B cell (primary cell): ENCODE measurements at regions not wholly inside any gene's neighbourhood (a gene's known extent, or its start where the extent isn't known, plus 50 kb on each side); places are given as distances from the start of the nearest gene placed in this dataset.

Experiments used
- ATAC-seq: fragments of 200-7000 bp; cut with Tn5 transposase; one replicate; pipeline ENCODE4 v1.10.0; 2021; ENCODE audit warnings: low read depth, mild to moderate bottlenecking, moderate number of reproducible peaks, moderate library complexity
- CTCF ChIA-PET: fragments of 350-600 bp; sonication (Branson Sonifier 250); formaldehyde crosslinking; loops from one replicate; lab custom pipeline; 2021; ENCODE audit warnings: antibody characterized with exemption, inconsistent platforms; lab: Charles Lee
- POLR2A ChIA-PET: fragments of 350-600 bp; sonication (Branson Sonifier 250); formaldehyde crosslinking; loops from one replicate; lab custom pipeline; 2021; ENCODE audit warnings: antibody characterized with exemption; lab: Charles Lee
- DNase-seq: peaks from one replicate; pipeline ENCODE4 v3.0.0; 2013
- H2AFZ ChIP-seq: 2 replicates; pipeline ENCODE4 v1.6.1; 2012; ENCODE audit warnings: mild to moderate bottlenecking, low read depth, low read length; ENCODE audit not compliant: insufficient read depth, poor library complexity, severe bottlenecking
- H3K27ac ChIP-seq, 2 donors: 1 replicate in 1 of 2; 2 replicates in 1 of 2; pipeline ENCODE4 v1.5.1; 2012 to 2013; ENCODE audit warnings: low read length in 2 of 2, mild to moderate bottlenecking in 2 of 2, moderate library complexity in 1 of 2
- H3K27me3 ChIP-seq, 4 experiments: fragments of 200-600 bp in 1 of 4; sonication (generic) in 1 of 4; replicated peaks in 1 of 4; 1 replicate in 2 of 4; 2 replicates in 2 of 4; pipeline versions ENCODE4 v1.6.1 to v1.7.0; 2013 to 2016; ENCODE audit warnings: low read length in 3 of 4, mild to moderate bottlenecking in 2 of 4, mixed read lengths in 1 of 4, moderate library complexity in 1 of 4; ENCODE audit not compliant: insufficient read depth in 4 of 4, control insufficient read depth in 3 of 4; ENCODE audit errors: control extremely low read depth in 1 of 4
- H3K36me3 ChIP-seq, 2 experiments: replicated peaks in 1 of 2; 1 replicate in 1 of 2; 2 replicates in 1 of 2; pipeline versions ENCODE4 v1.6.1 to v1.7.1; 2013; ENCODE audit warnings: low read length in 1 of 2; ENCODE audit not compliant: insufficient read depth in 2 of 2, control insufficient read depth in 1 of 2; ENCODE audit errors: control extremely low read depth in 1 of 2, extremely low read depth in 1 of 2
- H3K4me1 ChIP-seq, 2 donors: fragments of 200-600 bp in 1 of 2; sonication (generic) in 1 of 2; 1 replicate in 1 of 2; 2 replicates in 1 of 2; pipeline versions ENCODE4 v1.5.1 to v1.6.1; 2013 to 2017; ENCODE audit warnings: low read length in 2 of 2; ENCODE audit not compliant: control insufficient read depth in 2 of 2, insufficient read depth in 2 of 2
- H3K4me2 ChIP-seq: replicated peaks from 2 replicates; pipeline ENCODE3; 2012; ENCODE audit warnings: mild to moderate bottlenecking, low read depth, low read length; ENCODE audit not compliant: poor library complexity, severe bottlenecking
- H3K4me3 ChIP-seq, 5 experiments: fragments of 200-600 bp in 1 of 5; sonication (generic) in 1 of 5; 1 replicate in 3 of 5; 2 replicates in 2 of 5; pipeline versions ENCODE4 v1.5.1 to v1.7.0; 2011 to 2016; ENCODE audit warnings: low read length in 4 of 5, mild to moderate bottlenecking in 4 of 5, low read depth in 2 of 5, control low read depth in 1 of 5, moderate library complexity in 1 of 5; ENCODE audit not compliant: insufficient read depth in 1 of 5; ENCODE audit errors: control extremely low read depth in 1 of 5, extremely low read depth in 1 of 5
- H3K79me2 ChIP-seq: fragments of 200-600 bp; sonication (generic); one replicate; pipeline ENCODE4 v1.6.0; 2016; ENCODE audit warnings: low read length; ENCODE audit not compliant: control insufficient read depth, insufficient read depth
- H3K9ac ChIP-seq: fragments of 200-600 bp; sonication (generic); 2 replicates; pipeline ENCODE4 v1.6.1; 2017; ENCODE audit warnings: mild to moderate bottlenecking, low read length, moderate library complexity
- H3K9me3 ChIP-seq, 3 donors: one replicate each; pipeline versions ENCODE4 v1.6.1 to v1.7.1; 2013; ENCODE audit warnings: low read length in 2 of 3; ENCODE audit not compliant: control insufficient read depth in 2 of 3, insufficient read depth in 1 of 3; ENCODE audit errors: control extremely low read depth in 1 of 3
- H4K20me1 ChIP-seq: 2 replicates; pipeline ENCODE4 v1.6.0; 2012; ENCODE audit warnings: mild to moderate bottlenecking, low read length; ENCODE audit not compliant: insufficient read depth, control insufficient read depth, poor library complexity, severe bottlenecking
- H3K27ac Mint-ChIP-seq: one replicate; pipeline ENCODE4 v1.8.0; 2021; ENCODE audit warnings: mixed read lengths
- H3K27me3 Mint-ChIP-seq: one replicate; pipeline ENCODE4 v1.8.0; 2021; ENCODE audit warnings: mixed read lengths
- H3K4me1 Mint-ChIP-seq: one replicate; pipeline ENCODE4 v1.8.0; 2021; ENCODE audit warnings: mixed read lengths
- H3K4me3 Mint-ChIP-seq: one replicate; pipeline ENCODE4 v1.8.0; 2021; ENCODE audit warnings: mixed read lengths
- H3K9me3 Mint-ChIP-seq: one replicate; pipeline ENCODE4 v1.8.0; 2022; ENCODE audit warnings: mixed read lengths; ENCODE audit not compliant: insufficient read depth
- EZH2 ChIP-seq: IDR thresholded peaks from 2 replicates; pipeline ENCODE4 v1.6.1; 2012; ENCODE audit warnings: borderline replicate concordance, low read depth, mild to moderate bottlenecking, moderate library complexity, low read length; ENCODE audit not compliant: insufficient read depth, poor library complexity, severe bottlenecking
- WGBS: methylation state at CpG from one replicate; pipeline ENCODE4 v1.1.5; 2013; ENCODE audit warnings: missing lambda C conversion rate; ENCODE audit not compliant: insufficient coverage; 5-methylcytosine and 5-hydroxymethylcytosine counted together
- intact Hi-C: fragments of 100-400 bp; cut with micrococcal nuclease; formaldehyde crosslinking; loops from one replicate; pipeline ENCODE4 v1.10.0; 2022
- TF ChIP-seq, protein P1 (sequence below): fragments of 200-600 bp; IDR thresholded peaks from one replicate; pipeline ENCODE4 v1.8.0; 2022; ENCODE audit warnings: antibody characterized with exemption, mild to moderate bottlenecking

DNA sequence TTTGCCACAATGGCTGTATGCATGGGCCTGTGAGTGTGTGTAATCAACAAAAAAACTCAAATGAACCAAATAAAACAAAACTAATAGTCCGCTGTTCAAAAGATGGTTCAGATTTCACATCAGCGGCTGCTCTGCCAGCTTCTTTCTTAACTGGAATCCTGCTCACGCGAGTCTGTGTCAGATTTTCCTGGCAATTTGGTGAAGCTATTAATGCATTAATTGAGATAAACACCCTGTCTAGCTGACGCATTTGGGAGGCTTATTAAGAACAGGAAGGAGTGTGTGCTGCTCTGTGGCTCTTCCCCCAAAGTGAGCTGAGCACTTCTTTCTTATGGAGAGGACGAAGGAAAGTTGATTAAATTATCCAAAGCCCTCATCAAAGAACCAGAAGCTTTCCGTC, 336.6 kb upstream of the MKI67 start:
- no peaks in the 10 kb centered on the region for H3K27me3 Mint-ChIP-seq
- no peaks in the 10 kb centered on the region for H3K9me3 Mint-ChIP-seq

DNA sequence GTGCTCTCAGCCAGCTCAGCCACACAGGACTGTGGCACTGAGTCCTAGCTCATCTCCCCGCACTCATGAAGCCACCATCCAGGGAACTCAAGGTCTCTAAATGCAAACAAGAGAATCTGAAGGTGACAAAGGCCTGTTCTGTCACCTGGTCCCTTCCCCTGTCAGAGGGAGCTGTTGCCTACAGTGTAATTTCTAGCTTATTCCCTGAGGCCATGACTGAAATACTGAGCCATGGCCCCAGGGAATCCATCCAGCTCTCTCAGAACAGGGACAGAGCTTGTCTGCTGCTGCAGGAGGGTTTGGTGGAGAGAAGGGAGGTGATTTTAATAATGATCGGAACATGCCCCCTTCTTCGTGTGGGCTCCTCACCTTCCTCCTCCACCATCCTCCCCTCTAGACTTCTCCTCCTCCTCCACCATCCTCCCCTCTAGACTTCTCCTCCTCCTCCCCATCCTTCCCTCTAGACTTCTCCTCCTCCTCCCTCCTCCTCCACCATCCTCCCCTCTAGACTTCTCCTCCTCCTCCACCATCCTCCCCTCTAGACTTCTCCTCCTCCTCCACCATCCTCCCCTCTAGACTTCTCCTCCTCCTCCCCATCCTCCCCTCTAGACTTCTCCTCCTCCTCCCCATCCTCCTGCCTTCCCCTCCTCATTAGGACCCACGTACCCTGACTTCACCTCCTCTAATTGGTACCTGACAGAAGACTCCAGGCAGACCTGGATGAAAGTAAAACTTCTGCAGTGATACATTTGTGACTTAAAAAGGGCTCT, 338.0 kb upstream of the MKI67 start:
- no peaks in the 10 kb centered on the region for H3K36me3 ChIP-seq
- no peak overlapping the region for H3K27ac ChIP-seq
- Mint-ChIP-seq H3K4me1 (no peaks in the 10 kb centered on the region), H3K9me3 (no peaks in the 10 kb centered on the region), H3K27ac (no peak overlapping the region), H3K4me3 (no peak overlapping the region), H3K27me3 (no peaks in the 10 kb centered on the region)
- no peak overlapping the region for H3K4me3 ChIP-seq
- ATAC-seq = no peak
- H3K79me2 ChIP-seq = no peaks in the 10 kb centered on the region
- peak; percentile 53 for DNase-seq
- H3K9me3 ChIP-seq = peaks cover 0 to 24% (median 0%) of the 10 kb centered on the region in 3 donors
- ChIA-PET POLR2A (no interaction called here), CTCF (no interaction called here)
- no peak overlapping the region for H3K9ac ChIP-seq
- H2AFZ ChIP-seq = no peak overlapping the region
- H4K20me1 ChIP-seq = no peaks in the 10 kb centered on the region
- TF ChIP-seq EZH2 = no peak
- H3K27me3 ChIP-seq = peaks cover 0 to 3% (median 0%) of the 10 kb centered on the region in 4 experiments
- WGBS = 86% methylated on average over 1 of the region's 4 CpGs
- no peak overlapping the region for H3K4me2 ChIP-seq
- no peaks in the 10 kb centered on the region for H3K4me1 ChIP-seq
- intact Hi-C loops = no loop called here

More for the DNA sequence above, 336.6 kb upstream of the MKI67 start:
- intact Hi-C loops = no loop called here
- H3K4me1 Mint-ChIP-seq = no peaks in the 10 kb centered on the region
- no peak overlapping the region for H2AFZ ChIP-seq
- H3K4me1 ChIP-seq = no peaks in the 10 kb centered on the region
- H3K27ac ChIP-seq = no peak overlapping the region
- H3K79me2 ChIP-seq = no peaks in the 10 kb centered on the region
- peaks cover 0 to 3% (median 0%) of the 10 kb centered on the region in 4 experiments for H3K27me3 ChIP-seq
- no peaks in the 10 kb centered on the region for H3K36me3 ChIP-seq
- ATAC-seq = no peak
- peaks cover 0 to 28% (median 0%) of the 10 kb centered on the region in 3 donors for H3K9me3 ChIP-seq
- DNase-seq = no peak
- TF ChIP-seq, protein P1, sequence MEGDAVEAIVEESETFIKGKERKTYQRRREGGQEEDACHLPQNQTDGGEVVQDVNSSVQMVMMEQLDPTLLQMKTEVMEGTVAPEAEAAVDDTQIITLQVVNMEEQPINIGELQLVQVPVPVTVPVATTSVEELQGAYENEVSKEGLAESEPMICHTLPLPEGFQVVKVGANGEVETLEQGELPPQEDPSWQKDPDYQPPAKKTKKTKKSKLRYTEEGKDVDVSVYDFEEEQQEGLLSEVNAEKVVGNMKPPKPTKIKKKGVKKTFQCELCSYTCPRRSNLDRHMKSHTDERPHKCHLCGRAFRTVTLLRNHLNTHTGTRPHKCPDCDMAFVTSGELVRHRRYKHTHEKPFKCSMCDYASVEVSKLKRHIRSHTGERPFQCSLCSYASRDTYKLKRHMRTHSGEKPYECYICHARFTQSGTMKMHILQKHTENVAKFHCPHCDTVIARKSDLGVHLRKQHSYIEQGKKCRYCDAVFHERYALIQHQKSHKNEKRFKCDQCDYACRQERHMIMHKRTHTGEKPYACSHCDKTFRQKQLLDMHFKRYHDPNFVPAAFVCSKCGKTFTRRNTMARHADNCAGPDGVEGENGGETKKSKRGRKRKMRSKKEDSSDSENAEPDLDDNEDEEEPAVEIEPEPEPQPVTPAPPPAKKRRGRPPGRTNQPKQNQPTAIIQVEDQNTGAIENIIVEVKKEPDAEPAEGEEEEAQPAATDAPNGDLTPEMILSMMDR = no peak
- TF ChIP-seq EZH2 = no peak
- H3K4me3 ChIP-seq = no peak overlapping the region
- no peak overlapping the region for H3K4me3 Mint-ChIP-seq
- CTCF ChIA-PET = no interaction called here
- 78% methylated on average over 3 of the region's 7 CpGs for WGBS
- no peak overlapping the region for H3K4me2 ChIP-seq
- POLR2A ChIA-PET = no interaction called here
- no peak overlapping the region for H3K27ac Mint-ChIP-seq
- H4K20me1 ChIP-seq = no peaks in the 10 kb centered on the region
- H3K9ac ChIP-seq = no peak overlapping the region
